ENCODE measurements at regions not wholly inside any gene's neighbourhood (a gene's known extent, or its start where the extent isn't known, plus 50 kb on each side); places are given as distances from the start of the nearest gene placed in this dataset.
A peak's percentile ranks its signal among the peaks of the same experiment; 100 is the strongest.
"Not testable (repeated sequence)": the region's sequence is repeated elsewhere in the genome, so short reads cannot be mapped to it uniquely, and the experiment has no call there.

DNA sequence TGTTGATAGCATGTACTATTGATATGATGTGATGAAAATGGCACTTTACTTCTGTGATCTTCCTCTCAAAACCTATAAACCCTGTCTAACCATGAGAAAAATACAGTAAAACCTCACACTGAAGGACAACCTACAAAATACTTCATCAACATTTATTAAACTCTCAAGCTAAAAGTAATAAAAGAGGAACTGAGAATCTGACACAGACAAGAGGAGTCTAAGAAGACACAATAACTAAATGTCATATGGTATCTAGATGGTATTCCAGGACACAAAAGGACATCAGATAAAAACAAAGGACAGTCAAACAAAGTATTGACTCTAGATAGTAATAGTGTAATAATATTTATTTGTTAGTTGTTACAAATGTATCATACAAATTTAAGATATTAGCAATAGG is 655.3 kb downstream of the SH3BGRL start:
- DNase-seq, result no peak

DNA sequence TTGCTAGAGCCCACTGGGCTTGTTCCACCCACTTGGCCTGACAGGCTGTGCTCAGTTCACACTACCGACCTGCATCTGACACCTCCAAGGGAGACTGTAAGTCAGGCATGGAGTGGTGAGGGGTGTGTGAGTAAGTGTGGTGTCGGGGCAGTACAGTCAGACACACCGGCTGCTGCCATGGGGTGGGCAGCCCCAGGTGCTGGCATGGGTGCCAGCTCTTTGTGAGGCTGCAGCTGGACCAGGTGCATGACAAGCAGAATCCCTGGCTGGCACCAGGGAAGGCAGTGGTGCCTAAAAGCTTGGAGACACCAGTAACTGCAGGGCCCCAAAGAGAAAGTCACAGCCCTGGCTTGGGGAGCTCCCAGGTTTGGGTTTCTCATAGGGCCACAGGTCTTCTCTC is 665.0 kb downstream of the SH3BGRL start:
- no peak for DNase-seq

DNA sequence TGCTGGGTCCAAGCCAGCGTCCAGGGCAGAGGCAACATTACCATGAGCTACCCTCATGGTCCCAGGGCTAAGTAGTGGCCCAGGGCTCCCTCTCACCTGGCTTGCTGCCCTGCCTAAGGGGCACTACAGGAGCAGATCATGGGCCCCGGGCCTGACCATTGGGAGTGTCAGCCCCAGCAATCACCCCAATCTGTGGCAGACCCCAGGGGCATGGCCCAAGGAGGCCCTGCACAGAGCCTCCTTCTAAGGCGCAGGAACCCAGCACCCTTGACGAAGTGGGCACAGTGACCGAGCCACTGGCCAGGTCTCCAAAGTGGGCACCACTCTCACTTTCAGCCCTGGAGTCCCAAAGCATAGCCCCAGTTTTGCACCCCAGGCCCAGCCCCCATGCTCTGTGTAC is 667.1 kb downstream of the SH3BGRL start:
- no peak for DNase-seq

DNA sequence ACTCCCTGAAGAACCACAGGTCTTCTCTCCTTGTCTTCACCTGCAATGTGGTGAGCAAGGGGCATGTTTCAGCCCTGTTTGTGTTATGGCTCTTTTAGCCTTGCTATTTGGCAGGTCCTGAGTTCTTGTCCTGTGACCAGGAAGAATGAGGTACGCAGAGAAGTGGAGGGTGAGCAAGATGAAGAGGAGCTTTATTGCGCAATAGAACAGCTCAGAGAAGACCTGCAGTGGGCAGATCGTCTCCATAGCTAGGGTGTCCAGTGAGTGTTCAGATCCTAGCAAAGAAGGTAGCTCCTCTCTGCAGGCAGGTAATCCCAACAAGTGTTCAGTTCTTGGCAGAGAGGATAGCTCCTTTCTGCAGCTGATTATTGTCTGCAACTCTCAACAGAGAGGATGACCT is 672.9 kb downstream of the SH3BGRL start:
- no peak for DNase-seq

DNA sequence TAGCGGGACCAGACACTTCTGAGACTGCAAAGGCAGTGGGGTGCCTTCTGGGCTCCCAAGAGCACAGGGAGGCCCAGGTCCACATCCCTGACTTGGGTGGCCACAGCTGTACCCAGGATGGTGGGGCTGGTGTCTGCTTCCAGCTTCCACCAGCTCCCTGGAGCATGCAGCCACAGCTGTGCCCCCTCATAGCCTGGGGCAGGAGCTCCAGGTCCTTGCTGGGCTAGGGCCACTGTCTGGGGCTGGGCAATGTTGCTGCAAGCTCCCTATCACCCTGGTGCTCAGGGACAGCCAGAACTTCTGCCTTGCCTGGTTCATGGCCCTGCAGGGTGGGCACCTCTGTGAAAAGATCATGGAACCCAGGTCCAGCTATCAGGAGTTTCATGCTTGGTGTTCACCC is 673.9 kb downstream of the SH3BGRL start:
- no peak for DNase-seq

DNA sequence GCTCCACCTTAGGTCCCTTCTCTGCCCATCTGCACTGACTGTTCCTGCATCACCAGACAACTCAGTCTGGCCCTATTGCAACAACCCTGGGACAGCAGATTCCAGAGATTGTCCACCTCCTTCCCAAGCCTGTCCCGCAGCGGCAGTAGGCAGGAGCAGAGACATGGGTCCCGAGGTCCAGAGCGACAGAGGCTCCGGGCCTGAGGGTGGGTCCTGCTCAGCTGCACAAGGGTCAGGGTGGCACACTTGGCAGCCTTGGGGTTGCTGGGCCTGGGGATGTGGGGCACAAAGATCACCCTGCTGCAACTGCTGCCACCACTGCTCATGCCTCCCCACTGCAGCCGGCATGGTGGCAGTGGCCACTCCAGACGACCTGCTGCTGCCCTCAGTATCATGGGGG is 674.5 kb downstream of the SH3BGRL start:
- DNase-seq, result no peak

DNA sequence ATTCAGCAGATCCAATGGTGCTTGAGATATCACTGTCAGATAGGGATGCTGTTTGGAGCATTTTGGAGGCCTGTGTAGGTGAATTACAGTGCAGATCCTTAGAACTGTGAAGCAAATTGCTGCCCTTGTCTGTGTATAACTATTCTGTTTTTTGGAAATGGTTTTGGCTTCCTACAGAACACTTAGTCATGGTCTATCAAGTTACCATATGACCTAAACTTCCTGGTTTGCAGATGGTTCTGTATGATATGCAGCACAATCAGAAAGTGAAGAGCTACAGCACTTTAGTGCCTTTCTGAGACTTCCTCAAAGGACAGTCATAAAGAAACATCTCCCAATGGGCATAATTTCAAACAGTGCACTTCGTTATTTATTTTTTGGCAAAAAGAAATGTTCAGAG is 688.6 kb downstream of the SH3BGRL start:
- no peak for DNase-seq

DNA sequence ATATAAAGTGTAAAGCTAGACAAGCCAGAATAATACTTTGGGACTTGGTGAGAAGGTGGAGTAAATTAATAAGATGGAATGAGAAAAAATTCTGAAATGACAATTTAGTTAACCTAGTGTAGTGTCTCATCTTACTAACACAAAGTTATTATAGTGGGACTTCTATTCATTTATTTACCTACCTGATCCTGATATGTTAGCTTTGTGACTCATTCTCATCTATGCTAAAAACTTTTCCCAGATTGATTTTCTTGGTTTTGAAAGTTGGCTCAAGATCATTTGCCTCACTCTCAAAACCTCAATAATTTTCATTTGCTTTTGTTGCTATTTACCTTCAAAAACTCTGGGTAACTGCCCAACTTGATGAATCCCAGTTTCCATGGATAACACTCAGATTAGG is 698.6 kb downstream of the SH3BGRL start:
- no peak for DNase-seq

DNA sequence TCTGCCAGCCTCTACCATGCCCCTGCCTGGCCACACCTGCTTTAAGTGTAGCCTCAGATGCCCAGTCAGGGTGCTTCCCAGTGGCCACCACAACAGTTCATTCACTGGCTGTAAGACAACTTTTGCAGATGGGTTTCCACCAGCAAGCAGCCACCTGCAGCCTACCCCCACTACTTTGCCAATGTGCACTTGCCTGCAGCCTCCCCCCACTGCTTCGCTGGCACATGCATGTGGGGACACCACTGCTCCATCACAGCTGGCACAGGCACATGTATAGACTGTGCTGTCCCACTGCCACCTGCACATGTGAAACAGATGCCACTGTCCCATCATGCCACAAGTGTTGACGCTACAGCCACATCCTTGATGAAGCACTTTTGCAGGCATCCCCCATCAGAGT is 723.9 kb downstream of the SH3BGRL start:
- DNase-seq, result no peak

DNA sequence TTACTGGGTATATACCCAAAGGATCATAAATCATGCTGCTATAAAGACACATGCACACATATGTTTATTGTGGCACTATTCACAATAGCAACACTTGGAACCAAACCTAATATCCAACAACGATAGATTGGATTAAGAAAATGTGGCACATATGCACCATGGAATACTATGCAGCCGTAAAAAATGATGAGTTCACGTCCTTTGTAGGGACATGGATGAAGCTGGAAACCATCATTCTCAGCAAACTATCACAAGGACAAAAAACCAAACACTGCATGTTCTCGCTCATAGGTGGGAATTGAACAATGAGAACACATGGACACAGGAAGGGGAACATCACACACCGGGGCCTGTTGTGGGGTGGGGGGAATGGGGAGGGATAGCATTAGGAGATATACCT is 744.0 kb downstream of the SH3BGRL start:
- DNase-seq, result not testable (repeated sequence)

DNA sequence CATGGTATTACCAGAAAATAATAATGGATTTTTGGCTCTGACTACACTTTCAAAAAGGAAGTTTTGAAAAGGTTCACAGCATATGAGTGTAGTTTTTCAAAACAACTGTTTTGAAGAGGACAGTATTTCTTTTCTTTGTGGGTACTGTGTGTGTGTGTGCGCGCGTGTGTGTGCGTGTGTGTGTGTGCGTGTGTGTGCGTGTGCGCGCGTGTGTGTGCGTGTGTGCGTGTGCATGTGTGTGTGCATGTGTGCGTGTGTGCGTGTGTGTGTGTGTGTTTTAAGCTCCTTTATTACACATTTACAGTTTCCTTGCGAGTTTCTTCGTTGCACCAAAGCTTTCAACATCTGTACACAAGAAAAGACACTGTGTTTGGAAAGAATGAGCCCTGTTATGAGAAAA is 755.4 kb downstream of the SH3BGRL start:
- no peak for DNase-seq

DNA sequence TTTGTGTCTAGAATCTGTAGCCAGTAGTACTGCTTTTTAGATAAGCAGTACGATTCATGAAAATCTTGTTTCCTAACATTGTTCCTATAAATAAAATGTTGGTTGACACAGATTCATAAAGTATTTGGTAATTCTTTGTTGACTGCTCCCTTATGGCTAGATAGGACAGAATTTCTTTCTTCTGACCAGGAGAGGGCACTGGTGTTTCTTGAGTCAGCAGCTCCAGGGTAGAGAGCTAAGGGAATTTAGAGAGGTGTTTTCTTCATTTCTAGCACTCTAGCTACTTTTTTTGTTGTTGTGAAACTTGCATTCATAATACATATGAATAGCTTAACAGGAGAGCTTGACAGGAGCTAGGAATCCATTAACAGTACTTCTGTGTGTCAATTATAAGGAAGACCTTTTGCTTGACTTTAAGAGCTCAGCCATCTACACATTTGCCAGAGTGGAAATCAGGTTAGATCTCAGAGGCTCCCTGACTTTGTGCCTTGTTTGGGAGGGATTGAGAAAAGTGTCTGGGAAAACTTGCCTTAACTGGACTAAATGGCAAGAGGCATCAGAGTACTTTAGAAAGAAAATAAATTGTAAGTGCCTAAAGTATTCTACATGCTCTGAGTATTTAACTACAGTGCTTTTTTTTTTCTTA is 756.1 kb downstream of the SH3BGRL start:
- DNase-seq, result peak in 1 of 2 experiments; percentile 25

DNA sequence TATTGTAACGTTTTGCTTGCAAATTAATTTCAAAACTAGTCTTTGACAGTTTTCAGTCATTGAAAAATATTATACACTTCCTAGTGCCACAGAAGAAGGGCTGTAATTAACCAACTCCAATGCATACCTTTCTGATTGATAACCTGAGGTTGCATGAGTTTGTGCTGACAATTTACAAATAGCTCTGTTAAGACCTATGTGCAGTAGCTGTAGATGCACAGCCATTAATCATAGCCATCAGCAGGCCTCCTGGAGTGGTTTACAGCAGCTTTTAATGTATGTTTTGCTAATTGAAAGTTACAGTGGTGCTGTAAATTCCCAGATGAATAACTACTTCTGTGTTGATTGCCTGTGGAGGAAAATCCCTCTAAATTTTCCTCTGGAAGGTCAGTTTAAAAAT is 758.1 kb downstream of the SH3BGRL start:
- no peak for DNase-seq

DNA sequence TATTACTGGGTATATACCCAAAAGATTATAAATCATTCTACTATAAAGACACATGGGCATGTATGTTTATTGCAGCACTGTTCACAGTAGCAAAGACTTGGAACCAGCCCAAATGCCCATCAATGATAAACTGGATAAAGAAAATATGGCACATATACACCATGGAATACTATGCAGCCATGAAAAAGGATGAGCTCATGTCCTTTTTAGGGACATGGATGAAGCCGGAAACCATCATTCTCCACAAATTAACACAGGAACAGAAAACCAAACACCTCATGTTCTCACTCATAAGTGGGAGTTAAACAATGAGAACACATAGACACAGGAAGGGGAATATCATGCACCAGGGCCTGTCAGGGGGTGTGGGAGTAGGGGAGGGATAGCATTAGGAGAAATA is 772.5 kb downstream of the SH3BGRL start:
- DNase-seq, result not testable (repeated sequence)

DNA sequence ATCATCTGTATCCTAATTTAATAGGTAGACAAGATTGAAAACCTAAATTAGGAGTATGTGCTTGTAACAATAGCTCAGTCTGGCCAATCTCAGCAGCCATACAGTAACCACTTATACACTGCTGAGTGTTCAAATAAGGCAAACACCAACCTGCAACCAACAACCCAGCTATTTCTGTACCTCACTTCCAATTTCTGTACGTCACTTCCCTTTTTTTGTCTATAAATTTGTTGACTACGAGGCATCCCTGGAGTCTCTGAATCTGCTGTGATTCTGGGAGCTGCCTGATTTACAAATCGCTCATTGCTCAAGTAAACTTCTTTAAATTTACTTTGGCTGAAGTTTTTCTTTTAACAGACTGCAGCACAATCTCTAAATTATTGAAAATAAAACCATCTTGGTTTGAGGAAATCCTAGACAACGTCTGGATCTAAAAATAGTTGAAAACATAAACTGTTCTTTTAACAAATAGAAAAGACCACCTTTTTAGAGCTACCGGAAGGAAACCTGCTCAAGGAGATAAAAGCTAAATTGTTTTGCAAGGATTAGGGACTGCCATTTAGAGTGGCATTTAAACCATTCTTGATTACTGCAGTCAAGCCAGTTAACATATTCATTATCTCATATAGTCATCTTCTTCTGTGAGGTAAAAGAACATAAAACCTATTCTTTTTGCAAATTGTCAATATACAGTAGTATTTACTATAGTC is 778.1 kb downstream of the SH3BGRL start:
- DNase-seq, result no peak

DNA sequence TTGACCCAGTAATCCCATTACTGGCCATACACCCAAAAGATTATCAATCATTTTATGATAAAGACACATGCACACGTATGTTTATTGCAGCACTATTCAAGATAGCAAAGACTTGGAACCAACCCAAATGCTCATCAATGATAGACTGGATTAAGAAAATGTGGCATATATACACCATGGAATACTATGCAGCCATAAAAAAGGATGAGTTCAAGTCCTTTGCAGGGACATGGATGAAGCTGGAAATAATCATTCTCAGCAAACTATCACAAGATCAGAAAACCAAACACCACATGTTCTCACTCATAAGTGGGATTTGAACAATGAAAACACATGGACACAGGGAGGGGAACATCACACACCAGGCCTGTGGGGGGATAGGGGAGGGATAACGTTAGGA is 785.3 kb downstream of the SH3BGRL start:
- DNase-seq, result not testable (repeated sequence)

DNA sequence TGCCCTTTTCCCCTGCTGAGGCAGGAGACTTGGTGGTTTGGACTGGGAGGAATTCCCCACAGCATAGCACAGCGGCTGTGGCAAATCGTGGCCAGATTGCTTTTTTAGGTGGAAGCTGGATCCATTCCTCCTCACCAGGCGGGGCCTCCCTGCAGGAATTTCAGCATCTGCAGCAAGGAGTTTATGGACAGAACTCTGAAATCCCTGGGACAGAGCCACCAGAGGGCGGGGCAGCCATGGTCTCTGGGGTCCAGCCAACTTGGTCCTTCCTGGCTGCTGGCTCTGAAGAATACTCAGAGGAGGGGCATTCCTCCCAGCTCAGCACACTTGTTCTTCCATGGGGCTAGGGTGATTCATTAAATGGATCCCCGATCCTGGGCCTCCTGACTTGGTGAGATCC is 794.3 kb downstream of the SH3BGRL start:
- DNase-seq, result no peak

DNA sequence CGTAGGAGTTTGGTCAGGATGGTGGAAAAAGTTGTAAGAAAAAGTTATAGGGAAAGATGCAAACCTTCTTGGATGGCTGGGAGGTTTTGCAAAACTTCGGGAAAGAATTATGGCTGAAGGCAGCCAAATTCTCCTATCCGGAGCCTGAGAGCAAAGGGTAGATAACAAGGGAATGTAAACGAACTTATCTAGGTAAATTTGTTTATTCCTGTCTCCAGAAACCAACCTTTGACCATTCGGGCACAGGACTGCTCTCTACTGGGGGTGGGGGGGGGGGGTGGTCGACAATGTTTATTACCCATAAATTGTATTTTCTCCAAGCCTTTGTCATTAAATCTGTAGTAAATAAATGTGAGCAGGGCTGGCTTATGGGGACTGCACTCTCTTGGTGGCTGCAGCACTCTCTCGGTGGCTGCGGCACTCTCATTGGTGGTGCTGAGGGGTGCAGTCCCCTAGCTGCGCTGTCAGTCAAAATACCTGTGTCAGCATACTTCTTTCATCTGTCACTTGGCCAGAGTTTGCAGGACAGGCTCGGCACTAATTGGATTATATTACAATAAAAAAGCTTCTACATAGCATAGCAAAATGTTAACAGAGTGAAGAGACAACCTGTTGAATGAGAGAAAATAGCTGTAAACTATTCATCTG is 827.8 kb downstream of the SH3BGRL start:
- no peak for DNase-seq

DNA sequence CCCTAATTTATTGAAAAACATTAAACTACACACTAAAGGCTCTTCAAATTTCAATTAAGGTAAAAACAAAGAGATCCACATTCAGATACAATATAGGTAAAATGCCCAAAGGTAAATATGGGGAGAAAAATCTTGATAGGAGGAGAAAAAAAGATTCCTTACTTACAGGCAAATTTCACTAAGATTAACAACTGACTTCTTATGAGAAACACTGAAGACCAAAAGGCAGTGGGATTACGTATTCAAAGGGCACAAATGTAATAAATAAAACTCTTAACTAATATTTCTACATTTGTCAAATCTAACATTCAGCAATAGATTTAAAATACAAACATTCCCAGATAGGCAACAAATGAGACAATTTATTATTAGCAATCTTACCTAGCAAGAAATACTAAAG is 829.3 kb downstream of the SH3BGRL start:
- no peak for DNase-seq

DNA sequence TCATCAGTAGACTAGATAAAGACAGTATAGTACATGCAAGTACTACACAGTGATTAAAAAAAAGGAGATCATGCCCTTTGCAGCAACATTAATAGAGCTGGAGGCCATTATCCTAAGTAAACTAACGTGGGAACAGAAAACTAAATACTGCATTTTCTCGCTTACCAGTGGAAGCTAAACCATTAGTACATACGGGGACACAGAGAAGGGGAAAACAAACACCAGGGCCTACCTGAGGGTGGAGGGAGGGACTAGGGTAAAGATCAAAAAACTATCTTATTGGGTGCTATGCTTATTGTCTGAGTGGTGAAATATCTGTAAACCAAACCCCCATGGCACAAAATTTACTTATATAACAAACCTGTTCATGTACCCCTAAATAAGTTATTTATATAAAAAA is 836.9 kb downstream of the SH3BGRL start:
- DNase-seq, result no peak

DNA sequence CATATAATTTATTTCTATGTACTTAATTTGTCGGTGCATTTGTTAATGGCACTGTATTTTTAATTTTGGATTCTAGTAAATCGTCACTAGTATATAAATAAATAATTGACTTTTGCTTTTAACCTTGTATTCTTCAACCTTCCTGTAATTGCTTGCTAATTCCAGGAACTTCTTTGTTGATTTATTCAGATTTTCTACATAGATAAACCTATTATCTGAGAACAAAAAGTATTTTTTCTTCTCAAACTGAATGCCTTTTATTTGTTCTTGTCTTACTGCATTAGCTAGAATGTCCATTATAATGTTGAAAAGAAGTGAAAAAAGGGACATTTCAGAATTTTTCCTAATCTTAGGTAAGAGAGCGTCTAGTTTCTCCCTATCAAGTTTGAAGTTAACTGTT is 839.1 kb downstream of the SH3BGRL start:
- DNase-seq, result no peak

DNA sequence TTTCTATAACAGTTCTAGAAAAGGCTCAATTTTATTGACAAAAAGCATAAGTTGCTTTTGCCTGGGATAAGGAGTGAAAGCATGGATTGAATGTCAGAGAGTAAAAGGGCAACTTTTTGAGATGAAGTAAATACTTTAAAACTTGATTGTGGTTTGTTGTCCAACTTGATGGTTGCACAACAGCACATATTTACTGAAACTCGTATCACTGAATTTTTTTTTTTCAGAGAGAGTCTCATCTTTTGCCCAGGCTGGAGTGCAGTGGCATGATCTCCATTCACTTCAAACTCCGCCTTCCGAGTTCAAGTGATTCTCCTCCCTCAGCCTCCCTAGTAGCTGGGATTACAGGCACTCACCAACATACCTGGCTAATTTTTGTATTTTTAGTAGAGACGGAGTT is 856.8 kb downstream of the SH3BGRL start:
- no peak for DNase-seq

DNA sequence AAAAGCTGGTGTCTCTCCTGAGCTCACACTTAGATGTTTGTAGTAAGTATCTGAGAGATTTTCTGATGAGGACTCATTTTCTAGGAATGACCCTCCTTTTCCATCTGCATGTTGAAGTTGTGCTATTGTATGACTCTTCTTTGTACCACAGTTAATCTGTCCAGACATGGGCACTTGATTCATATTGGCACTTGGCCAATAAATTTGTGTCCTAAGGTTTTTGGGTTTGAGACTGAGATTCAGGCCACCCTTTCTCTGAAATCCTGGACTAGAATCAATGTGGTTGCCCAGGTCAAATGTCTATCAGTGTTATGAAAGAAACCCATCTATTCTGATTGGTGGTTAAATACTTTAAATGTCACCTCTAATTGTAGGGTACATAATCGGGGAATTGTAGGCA is 869.0 kb downstream of the SH3BGRL start:
- no peak for DNase-seq

DNA sequence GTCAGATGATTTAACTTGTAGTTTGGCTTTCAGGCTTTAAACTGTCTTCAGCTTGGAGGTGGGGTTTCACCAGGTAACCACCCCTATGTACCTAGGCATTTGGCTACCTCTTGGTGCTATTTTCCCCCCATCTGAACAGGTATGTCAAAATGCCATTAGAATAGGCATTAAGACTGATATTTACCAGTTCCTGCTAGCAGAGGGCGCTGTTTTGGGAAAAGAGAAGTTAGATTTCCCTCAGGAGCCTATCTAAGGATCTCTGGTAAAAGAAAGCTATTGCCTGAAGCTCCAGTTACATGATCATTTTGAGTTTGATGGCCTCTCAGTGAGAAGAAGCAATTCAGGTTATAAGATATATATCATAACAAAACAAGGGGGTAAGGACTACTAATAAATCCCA is 879.1 kb downstream of the SH3BGRL start:
- DNase-seq, result peak in 1 of 2 experiments; percentile 0

DNA sequence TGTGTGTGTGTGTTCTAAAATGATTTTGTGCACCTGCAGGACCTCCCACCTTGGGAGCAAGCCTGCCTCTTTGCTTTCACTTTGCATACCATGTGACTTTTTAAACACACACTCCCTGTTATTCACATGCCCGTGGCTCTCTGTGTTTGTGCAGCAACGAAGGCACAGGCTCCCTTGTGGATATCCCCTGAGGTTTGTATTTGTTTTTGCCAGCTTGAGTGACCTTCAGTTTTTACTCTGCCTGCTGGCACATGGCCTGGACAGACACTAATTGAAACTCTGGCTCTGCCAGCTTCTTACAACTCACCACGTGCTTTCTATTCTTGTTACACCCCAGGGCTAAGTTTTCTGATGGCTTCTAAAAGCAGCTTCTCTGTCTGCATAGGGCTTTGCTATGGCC is 885.8 kb downstream of the SH3BGRL start:
- no peak for DNase-seq
